PC-3 (cell line): ENCODE measurements at regions not wholly inside any gene's neighbourhood (a gene's known extent, or its start where the extent isn't known, plus 50 kb on each side); places are given as distances from the start of the nearest gene placed in this dataset.

Source experiments
- ATAC-seq: fragments of 200-7000 bp; cut with Tn5 transposase; 2 replicates; pipeline ENCODE4 v1.9.1; 2020; ENCODE audit warnings: mild to moderate bottlenecking, moderate library complexity
- BruUV-seq: library from RNA; stranded (reverse); fragments of 400-500 nt; replicated peaks from 2 replicates; lab custom pipeline; 2021; lab: Mats Ljungman, UMichigan
- CTCF ChIA-PET: fragments of 300-600 bp; sonication (Branson Sonifier 250); formaldehyde crosslinking; loops from one replicate; lab custom pipeline; 2022; ENCODE audit warnings: antibody characterized with exemption; lab: Charles Lee
- POLR2A ChIA-PET: fragments of 300-600 bp; sonication (Branson Sonifier 250); formaldehyde crosslinking; loops from one replicate; lab custom pipeline; 2022; ENCODE audit warnings: antibody characterized with exemption; ENCODE audit not compliant: unreplicated experiment; lab: Charles Lee
- DNase-seq: peaks from one replicate; pipeline ENCODE4 v3.0.0-alpha.2; 2015
- H2AFZ ChIP-seq: fragments of 300-600 bp; sonication (generic); 2 replicates; pipeline ENCODE4 v1.6.0; 2016; ENCODE audit warnings: antibody characterized with exemption, low read length
- H3F3A ChIP-seq: fragments of 300-600 bp; sonication (generic); one replicate; pipeline ENCODE4 v1.6.0; 2017; ENCODE audit warnings: antibody characterized with exemption, low read length, control low read depth, mild to moderate bottlenecking; ENCODE audit not compliant: unreplicated experiment
- H3K27ac ChIP-seq: fragments of 300-600 bp; sonication (generic); 2 replicates; pipeline ENCODE4 v1.5.1; 2016; ENCODE audit warnings: mild to moderate bottlenecking, low read length
- H3K27me3 ChIP-seq: fragments of 300-600 bp; sonication (generic); 2 replicates; pipeline ENCODE4 v1.6.1; 2016; ENCODE audit warnings: low read length, mixed read lengths
- H3K36me3 ChIP-seq: fragments of 300-600 bp; sonication (generic); 2 replicates; pipeline ENCODE4 v1.6.1; 2016; ENCODE audit warnings: low read depth, mixed run types, low read length, mixed read lengths
- H3K4me1 ChIP-seq: fragments of 300-600 bp; sonication (generic); 2 replicates; pipeline ENCODE4 v1.5.1; 2016; ENCODE audit warnings: low read length; ENCODE audit not compliant: insufficient read depth
- H3K4me2 ChIP-seq: fragments of 300-600 bp; sonication (generic); 2 replicates; pipeline ENCODE4 v1.6.0; 2016; ENCODE audit warnings: low read length
- H3K4me3 ChIP-seq: fragments of 300-600 bp; sonication (generic); 2 replicates; pipeline ENCODE4 v1.5.1; 2016; ENCODE audit warnings: mild to moderate bottlenecking, low read length, mixed read lengths
- H3K79me2 ChIP-seq: fragments of 300-600 bp; sonication (generic); 2 replicates; pipeline ENCODE4 v1.6.1; 2017; ENCODE audit warnings: low read length, mixed read lengths
- H3K9ac ChIP-seq: fragments of 300-600 bp; sonication (generic); 2 replicates; pipeline ENCODE4 v1.6.0; 2016; ENCODE audit warnings: mild to moderate bottlenecking, low read length
- H3K9me2 ChIP-seq: fragments of 300-600 bp; sonication (generic); replicated peaks from 2 replicates; pipeline ENCODE4 v1.6.1; 2016; ENCODE audit warnings: mixed run types, low read length, mixed read lengths
- H3K9me3 ChIP-seq: fragments of 300-600 bp; sonication (generic); 2 replicates; pipeline ENCODE4 v1.6.1; 2016; ENCODE audit warnings: low read length, mixed read lengths
- H4K20me1 ChIP-seq: fragments of 300-600 bp; sonication (generic); 2 replicates; pipeline ENCODE4 v1.6.1; 2016; ENCODE audit warnings: low read length, mixed read lengths
- CTCF ChIP-seq: fragments of 300-600 bp; sonication (generic); conservative IDR thresholded peaks from 2 replicates; pipeline ENCODE4 v1.5.1; 2017; ENCODE audit warnings: antibody characterized with exemption, low read depth, mild to moderate bottlenecking, low read length
- EZH2 ChIP-seq: fragments of 300-600 bp; sonication (generic); IDR thresholded peaks from one replicate; pipeline ENCODE4 v1.6.1; 2017; ENCODE audit warnings: antibody characterized with exemption, mild to moderate bottlenecking, low read length; ENCODE audit not compliant: unreplicated experiment
- EZH2phosphoT487 ChIP-seq: fragments of 300-600 bp; sonication (generic); IDR thresholded peaks from 2 replicates; pipeline ENCODE4 v1.6.1; 2018; ENCODE audit warnings: mild to moderate bottlenecking, antibody characterized with exemption, low read length, borderline replicate concordance
- intact Hi-C: fragments of 100-400 bp; cut with micrococcal nuclease; formaldehyde crosslinking; loops from 2 replicates; pipeline ENCODE4 v1.9.0; 2023

- no peak overlapping the region for H3K4me3 ChIP-seq
These were observed 274.0 kb downstream of the PIK3R1 start for GRCh38 chr5:68489556-68489955.

GRCh38 chr5:68490406-68490805 lies 274.9 kb downstream of the PIK3R1 start:
- Histone ChIP-seq H2AFZ (no peak overlapping the region), H3K9me2 (no peaks in the 10 kb centered on the region), H3K79me2 (no peaks in the 10 kb centered on the region), H3K4me3 (no peak overlapping the region), H4K20me1 (no peaks in the 10 kb centered on the region), H3K27me3 (no peaks in the 10 kb centered on the region), H3K9ac (no peak overlapping the region), H3K36me3 (no peaks in the 10 kb centered on the region), H3F3A (no peaks in the 10 kb centered on the region), H3K27ac (no peak overlapping the region), H3K9me3 (no peaks in the 10 kb centered on the region), H3K4me1 (no peaks in the 10 kb centered on the region), H3K4me2 (no peak overlapping the region)
- TF ChIP-seq EZH2phosphoT487 (no peak), EZH2 (no peak), CTCF (no peak)
- intact Hi-C loops: no loop called here
- DNase-seq (no peak), ATAC-seq (no peak)
- no TSS peak for BruUV-seq
- POLR2A ChIA-PET: no interaction called here
- CTCF ChIA-PET: no interaction called here

More at GRCh38 chr5:68489556-68489955, 274.0 kb downstream of the PIK3R1 start:
- Histone ChIP-seq H3K9ac (no peak overlapping the region), H3K27me3 (no peaks in the 10 kb centered on the region), H4K20me1 (no peaks in the 10 kb centered on the region), H2AFZ (no peak overlapping the region), H3K27ac (no peak overlapping the region), H3K4me2 (no peak overlapping the region), H3K9me3 (no peaks in the 10 kb centered on the region), H3K79me2 (no peaks in the 10 kb centered on the region), H3K36me3 (no peaks in the 10 kb centered on the region), H3K4me1 (no peaks in the 10 kb centered on the region), H3F3A (no peaks in the 10 kb centered on the region), H3K9me2 (no peaks in the 10 kb centered on the region)
- BruUV-seq: no TSS peak
- ATAC-seq: no peak
- intact Hi-C loops: no loop called here
- POLR2A ChIA-PET: no interaction called here
- TF ChIP-seq EZH2phosphoT487 (no peak), EZH2 (no peak), CTCF (no peak)
- no peak for DNase-seq
- CTCF ChIA-PET: no interaction called here

- no peak for TF ChIP-seq EZH2
- no peak for TF ChIP-seq EZH2phosphoT487
- TF ChIP-seq CTCF: no peak
- Histone ChIP-seq H3K9me3 (no peaks in the 10 kb centered on the region), H3K4me1 (no peaks in the 10 kb centered on the region), H3F3A (no peaks in the 10 kb centered on the region), H2AFZ (no peak overlapping the region), H3K79me2 (no peaks in the 10 kb centered on the region), H3K27me3 (no peaks in the 10 kb centered on the region), H3K36me3 (no peaks in the 10 kb centered on the region), H3K9ac (no peak overlapping the region), H4K20me1 (no peaks in the 10 kb centered on the region), H3K4me2 (no peak overlapping the region), H3K9me2 (no peaks in the 10 kb centered on the region), H3K4me3 (no peak overlapping the region), H3K27ac (no peak overlapping the region)
- no peak for DNase-seq
- POLR2A ChIA-PET: no interaction called here
- no peak for ATAC-seq
- CTCF ChIA-PET: no interaction called here
- intact Hi-C loops: no loop called here
- BruUV-seq: no TSS peak
These were observed 279.2 kb downstream of the PIK3R1 start for GRCh38 chr5:68494771-68495170.
